HG03103 (cell line): ENCODE measurements at regions not wholly inside any gene's neighbourhood (a gene's known extent, or its start where the extent isn't known, plus 50 kb on each side); places are given as distances from the start of the nearest gene placed in this dataset.

ENCODE experiments used
- ATAC-seq: cut with Tn5 transposase; IDR thresholded peaks from one replicate; pipeline ENCODE4 v1.9.1; 2021; ENCODE audit warnings: low read depth; ENCODE audit not compliant: unreplicated experiment

DNA sequence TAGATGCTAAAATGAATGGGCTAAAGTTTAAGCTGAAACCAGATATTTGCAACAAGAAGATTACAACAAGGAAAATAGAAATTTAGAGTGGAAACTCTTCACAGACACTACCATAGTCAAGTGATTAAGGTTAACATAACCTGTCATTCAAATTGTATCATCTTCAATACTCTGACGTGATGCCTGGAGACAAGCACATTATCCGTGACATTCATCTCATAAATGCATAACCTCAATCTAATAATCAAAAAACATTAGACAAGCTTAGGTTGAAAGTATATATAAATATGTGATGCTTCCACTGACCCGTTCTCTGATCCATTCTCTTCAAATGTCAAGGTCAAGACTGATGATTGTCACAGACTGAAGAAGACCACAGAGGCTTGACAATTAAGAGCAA, 263.8 kb upstream of the MEOX2 start:
- no peak for ATAC-seq

DNA sequence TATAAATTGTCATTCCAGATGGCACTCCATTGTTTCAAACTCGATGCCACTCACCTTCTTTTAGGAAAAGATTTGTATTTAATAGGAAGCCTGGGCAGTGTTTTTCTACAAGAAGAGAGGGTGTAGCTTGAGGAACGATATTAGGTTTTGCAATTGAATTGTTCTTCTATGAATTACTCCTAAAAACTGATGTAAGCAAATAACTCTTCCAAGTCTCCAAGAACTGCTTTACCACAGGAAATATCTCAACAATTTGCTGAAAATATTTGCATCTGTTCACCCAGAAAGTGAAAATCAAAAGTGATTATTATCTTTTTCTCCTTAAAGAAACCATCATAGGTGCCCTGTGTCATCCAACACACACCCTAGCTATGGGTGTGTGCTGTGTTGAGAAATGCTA, 261.3 kb upstream of the MEOX2 start:
- ATAC-seq, result no peak

DNA sequence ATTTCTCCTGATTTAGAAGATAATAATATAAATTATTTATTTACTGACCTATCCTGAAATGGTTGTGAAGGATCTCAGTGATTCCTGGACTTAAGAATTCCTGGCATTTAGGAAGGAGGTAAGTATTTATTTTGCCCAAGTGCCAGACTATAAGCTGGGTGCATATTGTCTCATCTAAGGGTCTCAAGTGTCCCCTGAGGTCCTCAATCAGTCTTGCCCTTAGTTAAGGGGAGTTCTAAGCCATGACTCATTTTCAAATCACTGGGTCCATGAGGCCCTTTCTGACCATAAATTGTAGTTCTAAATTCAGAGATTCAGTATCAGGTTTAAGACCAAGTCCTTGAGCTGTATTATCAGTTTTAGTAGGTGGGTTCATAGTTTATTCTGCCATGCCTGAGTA, 251.6 kb upstream of the MEOX2 start:
- ATAC-seq, result no peak

DNA sequence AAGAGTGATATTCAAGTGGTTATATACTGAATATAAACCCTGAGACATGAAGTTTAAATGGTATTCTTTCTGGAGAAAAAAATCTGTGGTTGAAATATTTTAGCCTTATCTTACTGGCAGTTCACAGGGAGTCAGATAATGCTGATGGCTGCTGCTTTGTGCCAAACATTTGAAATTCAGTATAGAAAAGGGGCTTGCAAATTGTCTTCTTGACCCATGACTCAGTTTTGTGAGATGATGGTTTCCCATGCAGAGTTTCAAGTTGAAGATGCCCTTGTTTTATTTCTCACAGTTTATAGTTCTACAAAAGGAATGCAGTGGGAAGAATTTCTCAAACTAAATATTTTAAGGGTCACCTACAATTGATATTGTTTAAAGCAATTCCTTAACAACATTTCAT, 251.1 kb upstream of the MEOX2 start:
- no peak for ATAC-seq

DNA sequence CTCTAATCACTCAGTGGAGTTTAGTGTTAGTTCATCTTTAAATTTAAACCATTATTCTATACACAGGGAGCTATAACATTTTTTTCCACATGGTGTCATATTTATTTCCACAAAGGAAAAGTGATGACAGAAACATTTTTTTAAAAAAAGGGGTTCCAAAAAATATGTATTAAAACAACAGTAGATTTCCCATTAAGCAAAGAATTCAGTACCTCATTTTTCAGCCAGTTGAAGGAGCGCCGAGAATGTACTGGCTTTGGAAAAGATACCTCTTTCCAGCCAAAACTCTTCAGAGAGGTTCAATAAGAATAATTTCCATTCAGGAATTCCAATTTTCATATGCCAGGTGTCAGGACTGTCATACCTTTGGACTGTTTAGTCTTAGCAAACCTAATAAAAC, 250.5 kb upstream of the MEOX2 start:
- ATAC-seq, result no peak

DNA sequence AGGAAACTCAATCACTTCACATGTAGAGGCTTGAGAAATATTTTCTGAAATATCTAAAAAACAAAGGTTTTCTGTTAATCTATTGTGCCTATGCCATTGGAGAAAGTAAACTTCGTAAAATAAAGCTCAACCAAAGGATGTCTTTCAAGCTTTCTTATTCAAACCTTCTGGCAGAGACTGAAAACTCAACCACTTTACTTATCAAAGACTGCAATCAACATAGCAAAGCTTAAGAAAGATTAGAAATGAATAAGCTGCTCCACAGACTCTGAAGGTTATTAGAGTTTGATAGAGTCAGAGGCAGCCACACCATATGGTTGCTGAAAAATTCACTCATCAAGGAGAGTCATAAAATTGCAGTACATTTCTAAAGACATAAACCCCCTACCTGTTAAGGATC, 245.8 kb upstream of the MEOX2 start:
- ATAC-seq, result no peak

DNA sequence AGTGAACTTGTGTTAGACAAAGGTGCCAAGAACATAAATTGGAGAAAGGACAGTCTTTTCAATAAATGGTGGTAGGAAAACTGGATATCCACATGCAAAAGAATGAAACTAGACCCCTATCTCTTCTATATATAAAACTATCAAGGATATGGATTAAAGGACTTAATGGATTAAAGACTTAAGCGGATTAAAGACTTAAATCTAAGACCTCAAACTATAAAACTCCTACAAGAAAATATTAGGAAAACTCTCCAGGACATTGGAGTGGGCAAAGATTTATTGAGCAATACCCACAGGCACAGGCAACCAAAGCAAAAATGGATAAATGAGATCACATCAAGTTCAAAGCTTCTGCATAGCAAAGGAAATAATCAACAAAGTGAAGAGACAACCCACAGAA, 242.9 kb upstream of the MEOX2 start:
- no peak for ATAC-seq

DNA sequence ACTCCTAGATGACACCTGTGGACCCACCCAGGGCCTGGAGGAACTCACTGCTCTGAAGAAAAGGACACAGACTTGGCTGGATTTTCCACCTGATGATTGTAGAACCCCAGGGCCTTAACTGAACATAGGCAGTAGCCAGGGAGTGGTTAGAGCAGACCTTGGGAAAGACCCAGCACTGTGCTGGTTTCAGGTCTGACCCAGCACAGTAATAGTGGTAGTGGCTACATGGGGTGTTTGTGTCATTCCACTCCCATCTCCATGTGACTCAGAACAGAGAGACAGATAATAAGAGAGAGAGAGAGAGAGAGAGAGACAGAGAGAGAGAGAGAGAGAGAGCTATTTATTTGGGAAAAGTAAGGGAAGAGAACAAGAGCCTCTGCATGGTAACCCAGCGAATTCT, 239.1 kb upstream of the MEOX2 start:
- ATAC-seq, result no peak

DNA sequence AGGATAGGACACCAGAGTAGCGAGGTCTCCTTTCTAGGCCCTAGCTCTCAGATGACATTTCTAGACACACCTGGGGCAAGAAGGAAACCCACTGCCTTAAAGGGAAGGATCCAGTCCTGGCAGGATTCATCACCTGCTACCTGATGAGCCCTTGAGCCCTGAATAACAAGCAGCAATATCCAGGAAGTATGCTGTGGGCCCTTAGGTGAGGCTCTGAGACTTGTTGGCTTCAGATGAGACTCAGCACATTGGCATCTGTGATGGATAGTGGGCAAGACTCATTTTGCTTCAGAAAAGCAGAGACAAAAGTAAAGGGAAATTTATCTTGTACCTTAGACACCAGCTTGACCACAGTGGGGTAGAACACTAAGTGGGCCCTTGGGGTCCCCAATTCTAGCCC, 238.4 kb upstream of the MEOX2 start:
- ATAC-seq, result no peak

DNA sequence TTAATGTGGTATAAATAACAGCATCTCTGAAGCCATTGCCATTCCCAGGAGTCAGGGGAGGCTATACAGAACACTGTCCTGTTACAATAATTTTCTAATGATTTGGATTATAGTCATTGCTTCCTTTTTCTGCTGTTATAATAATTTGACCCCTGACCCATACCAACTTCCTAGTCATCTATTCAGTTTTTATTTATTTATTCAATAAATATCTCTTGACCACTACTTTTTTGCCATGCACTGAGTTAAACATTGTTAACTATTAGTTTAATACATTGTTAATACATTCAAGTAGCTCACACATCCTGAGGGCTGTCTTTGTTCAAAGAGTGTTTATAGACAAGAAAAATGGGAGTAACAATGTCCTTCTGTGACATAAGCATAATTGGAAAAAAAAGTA, 235.5 kb upstream of the MEOX2 start:
- ATAC-seq, result no peak

DNA sequence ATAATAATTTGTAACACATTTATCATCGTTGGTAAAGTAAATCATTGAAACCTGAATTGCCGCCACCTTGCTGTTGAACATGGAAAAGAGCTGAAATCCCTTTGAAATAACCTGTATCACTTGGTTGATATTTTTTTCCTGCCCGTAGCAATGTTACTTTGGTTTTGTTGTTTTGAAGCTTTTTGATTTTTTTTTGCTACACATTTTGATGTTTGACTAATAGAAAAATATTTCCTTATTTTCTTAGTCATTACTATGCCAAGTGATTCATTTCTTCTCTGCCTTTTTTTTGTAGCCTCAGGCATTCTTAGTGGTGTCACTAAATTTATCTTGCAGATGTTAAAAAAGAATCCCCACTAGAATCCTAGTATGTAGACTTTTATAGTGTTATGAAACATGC, 235.1 kb upstream of the MEOX2 start:
- no peak for ATAC-seq

DNA sequence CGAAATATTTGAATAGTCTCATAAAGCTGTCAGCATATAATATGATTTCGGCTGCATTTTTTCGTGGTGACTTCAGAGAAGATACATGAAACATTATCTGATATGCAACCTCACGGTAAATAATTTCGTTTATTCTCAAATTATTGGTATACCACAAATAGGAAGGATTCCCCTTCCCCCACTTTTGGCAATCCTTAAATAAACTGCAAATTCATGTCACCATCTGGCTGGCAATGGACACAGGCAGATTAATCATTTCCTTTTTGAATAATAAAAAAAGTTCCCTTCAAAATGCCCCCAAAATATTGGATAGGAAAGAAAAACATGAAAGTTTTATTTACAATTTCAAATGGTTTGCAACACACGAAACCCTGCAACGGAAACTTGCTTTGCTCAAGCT, 234.5 kb upstream of the MEOX2 start:
- ATAC-seq, result no peak

DNA sequence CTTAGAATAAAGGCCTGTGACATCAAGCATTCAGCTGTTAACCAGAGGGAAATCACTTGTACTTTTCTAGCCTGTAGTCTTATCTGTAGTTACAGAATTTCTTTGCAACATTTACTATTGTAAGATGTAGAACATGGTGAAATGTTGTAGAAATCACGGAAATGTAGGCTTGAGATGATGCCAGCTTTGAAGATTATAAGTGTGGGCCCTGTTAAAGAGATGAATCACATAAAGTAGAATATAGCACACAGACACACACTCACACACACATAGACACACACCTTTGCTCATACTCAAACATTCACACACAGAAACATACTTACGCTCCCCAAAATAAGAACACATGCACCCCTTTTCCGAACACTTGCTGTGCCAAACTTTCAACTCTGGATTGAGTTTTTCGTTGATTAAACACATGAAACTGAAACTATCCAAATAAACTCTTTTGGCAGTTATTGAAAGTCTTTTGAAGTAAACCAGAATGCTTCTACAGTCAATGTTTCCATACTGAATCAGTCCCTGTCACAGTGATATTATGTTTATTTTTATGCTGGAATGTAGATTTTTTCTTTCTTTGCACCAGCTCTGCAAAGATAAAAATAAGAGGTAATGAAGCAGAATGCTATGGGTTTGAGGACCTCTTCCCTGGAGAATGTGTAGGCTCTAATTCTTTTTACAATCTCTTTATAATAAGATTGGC, 230.3 kb upstream of the MEOX2 start:
- ATAC-seq, result no peak

DNA sequence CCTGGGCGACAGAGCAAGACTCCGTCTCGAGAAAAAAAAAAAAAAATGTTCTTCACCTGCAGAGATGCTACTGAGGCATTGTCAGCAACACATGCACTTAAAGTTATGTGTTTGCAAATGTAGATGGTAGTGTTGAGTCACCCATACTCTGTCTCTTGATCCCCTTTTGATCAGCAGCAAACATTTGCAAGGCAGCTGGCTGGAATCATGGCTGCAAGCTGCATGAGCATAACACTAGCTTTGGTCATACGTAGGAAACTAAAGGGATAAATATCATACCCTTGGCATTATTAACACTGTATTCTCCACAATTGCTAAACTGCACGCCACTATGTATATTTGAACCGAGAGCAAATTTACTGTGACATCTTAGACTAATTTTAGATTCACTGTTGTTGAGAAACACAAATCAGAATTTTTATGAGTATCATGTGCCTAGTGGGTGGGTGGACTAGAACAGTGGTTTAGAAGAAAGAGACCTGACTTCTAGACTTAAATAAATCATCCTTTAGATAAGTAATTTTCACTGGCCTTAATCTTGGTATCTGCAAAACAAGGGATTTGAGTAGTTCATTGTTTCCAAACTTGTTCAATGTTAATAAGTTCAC, 229.3 kb upstream of the MEOX2 start:
- ATAC-seq, result no peak

DNA sequence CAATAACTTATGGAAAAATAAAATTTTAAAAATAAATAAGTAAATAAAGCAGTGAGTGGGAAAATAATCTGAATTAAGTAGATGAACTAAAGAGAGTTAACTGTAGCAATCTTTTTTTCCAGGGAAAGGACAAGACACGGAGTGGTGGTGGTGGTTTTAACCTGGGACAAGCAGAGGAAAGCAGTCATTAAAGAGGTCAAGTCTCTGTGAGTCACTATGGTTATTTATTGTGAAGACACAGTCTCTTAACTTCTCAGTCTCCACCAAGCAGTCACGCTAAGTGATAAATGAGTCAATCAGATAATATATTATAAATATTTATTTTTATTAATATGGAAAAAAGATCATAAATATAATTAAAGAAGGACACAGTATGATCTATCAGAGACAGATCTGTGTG, 228.1 kb upstream of the MEOX2 start:
- no peak for ATAC-seq

DNA sequence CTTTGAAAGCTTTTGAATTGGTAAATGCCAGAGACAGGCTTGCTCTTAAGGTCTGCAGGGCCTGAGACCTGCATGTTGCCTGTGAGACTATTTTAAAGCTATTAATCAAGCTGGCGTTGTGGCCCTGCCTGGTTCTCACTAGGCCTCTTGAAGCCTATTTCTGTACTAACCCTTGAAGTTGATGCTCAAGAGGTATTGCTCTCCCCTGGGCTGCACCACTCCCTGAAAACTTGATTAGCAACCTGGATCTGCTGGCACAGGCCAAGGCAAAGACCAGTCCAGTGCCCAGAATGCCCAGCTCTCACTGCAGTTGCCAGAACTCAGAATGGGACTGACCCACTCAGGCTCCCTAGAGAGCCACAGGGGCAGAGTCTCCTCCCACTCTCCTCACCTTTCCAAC, 220.0 kb upstream of the MEOX2 start:
- no peak for ATAC-seq

DNA sequence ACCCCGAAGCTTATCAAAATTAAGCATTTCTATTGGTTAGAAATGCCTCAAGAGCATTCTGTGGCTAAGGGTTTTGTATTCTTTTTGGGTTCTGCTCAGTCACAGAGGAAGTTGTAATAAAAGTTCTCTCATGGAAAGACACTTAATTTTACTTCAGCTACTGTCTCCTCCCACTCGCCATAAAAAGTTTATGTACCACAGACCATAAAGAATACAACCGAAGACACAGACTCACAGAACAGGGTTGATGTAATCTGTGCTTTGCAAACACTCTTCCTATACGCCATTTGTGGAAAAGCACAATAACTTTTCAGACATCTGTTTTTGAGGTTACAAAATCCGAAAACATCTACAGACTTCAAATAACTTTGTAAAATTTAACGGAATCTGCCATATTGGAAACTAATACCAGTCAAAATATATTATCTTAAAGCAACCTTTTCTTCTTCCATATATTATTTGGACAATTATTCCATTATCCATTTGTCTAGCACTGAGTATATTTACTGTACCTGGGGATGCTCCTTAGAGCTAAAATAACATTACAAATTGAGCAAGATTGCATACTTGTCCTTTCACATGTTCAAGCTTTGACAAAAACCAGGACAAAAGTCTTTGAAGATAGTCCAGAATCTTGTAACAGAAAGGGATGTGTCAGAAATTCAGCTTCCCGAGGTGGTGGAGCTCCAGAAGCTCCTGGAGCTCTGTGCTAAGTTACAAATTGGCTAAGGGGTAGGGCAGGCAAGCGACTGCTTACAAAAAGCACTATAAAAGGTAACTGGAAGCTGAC, 219.0 kb upstream of the MEOX2 start:
- no peak for ATAC-seq

DNA sequence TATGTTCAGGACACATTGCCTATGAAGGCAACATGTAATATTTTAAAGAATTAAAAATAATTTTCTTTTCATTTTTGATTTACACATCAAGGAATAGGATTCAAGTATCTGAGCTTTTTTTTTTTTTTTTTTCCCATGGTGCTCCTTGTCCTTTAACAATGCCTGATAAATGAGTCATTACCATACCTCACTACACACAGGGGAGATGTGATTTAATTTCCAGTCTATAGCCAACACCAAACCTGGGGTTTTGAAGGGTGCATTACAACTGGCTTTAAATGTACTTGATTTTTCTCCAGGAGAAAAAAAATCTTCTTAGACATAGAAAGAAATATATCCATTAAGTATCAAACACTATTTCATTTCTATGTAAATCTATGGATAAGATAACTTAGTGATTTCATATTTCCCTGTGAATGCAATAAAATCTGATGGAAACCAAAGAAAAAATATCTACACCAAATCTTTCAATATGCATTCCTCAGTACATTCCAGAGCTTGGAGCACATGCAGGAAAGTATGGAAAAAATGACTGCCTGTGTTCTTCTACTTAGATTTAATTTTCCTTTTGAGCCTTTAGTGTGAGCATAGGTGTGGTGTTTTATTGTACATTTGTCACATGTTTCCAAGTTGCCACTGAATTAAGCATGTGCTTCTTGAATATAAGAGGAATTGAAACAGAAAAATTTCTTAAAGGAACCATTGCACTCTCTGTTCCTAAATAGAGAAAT, 204.8 kb upstream of the MEOX2 start:
- ATAC-seq, result no peak

DNA sequence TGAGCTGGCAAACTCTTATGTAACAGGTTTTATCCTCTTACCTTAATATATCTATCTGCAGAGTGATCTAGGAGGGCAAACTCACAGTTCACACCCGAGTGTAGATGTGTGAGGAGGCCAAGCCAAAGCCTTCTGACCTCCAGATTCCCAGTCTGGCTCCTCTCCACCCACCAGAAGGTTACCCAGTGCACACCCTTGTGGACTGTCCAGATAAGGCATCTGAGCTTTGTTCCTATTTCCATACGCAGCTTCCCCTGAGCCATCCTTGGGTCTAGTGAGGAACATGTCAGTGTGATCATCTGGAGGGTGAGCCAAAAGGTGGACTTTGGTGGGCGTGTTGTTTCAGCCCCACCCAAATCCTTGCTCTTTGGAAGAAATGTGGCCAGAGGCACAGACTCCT, 203.0 kb upstream of the MEOX2 start:
- no peak for ATAC-seq

DNA sequence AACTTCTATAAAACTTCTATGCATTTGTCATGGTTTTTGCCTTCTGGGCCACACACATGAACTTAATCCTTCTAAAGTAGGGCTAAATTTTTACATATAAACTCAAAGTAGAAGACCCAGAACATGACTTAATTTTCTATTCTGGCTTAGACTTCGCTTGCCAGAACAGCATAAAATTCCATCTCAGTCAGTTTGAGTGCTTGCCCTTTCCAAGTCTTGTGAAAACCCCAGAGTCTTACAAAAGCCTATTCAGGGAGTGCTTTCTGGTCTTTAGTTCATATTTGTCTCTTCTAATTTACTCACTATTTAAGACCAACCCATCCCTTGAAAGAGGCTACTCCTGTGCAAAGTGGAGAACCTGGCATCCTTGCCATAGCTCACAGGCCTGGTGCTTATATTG, 201.6 kb upstream of the MEOX2 start:
- no peak for ATAC-seq

DNA sequence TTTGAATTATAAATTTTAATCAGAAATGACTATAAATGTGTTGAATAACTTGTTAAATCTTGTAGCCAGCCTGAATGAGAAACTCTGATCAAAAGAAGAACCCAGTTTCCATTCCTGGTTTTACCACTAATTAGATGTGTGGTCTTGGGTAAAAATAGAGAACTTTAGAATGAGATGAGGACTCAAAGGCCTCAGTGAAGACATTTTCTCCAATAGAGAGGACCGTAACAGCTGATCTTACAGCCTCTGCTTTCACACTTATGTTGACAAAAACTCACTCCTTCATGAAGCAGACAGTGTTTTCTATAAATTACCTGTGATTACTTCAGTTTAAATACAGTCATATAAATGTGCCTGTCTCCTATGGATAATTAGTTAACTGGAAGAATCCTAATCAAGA, 200.1 kb upstream of the MEOX2 start:
- ATAC-seq, result no peak
